ENCODE measurements at regions not wholly inside any gene's neighbourhood (a gene's known extent, or its start where the extent isn't known, plus 50 kb on each side); places are given as distances from the start of the nearest gene placed in this dataset.

GRCh38 chr2:173855661-173856060 lies 109.5 kb downstream of the SP3 start:
- TF ChIP-seq BACH2 (CRISPR knock-in tag; IDR thresholded peaks at IDR 0.05; ENCODE audit: borderline replicate concordance) (no peak), TOX (CRISPR knock-in tag; IDR thresholded peaks at IDR 0.05; ENCODE audit: borderline replicate concordance) (no peak), ARNTL (CRISPR knock-in tag; IDR thresholded peaks at IDR 0.05; ENCODE audit: borderline replicate concordance, low read depth) (no peak), SNAI2 (CRISPR knock-in tag; IDR thresholded peaks at IDR 0.05) (no peak), PATZ1 (CRISPR knock-in tag; IDR thresholded peaks at IDR 0.05; ENCODE audit: borderline replicate concordance) (no peak), RARB (CRISPR knock-in tag; IDR thresholded peaks at IDR 0.05) (no peak), ZC3H10 (CRISPR knock-in tag; IDR thresholded peaks at IDR 0.05) (no peak), ZNF8 (CRISPR knock-in tag; IDR thresholded peaks at IDR 0.05) (no peak), ZNF70 (CRISPR knock-in tag; IDR thresholded peaks at IDR 0.05) (no peak), OSR1 (CRISPR knock-in tag; IDR thresholded peaks at IDR 0.05) (no peak), POU6F1 (CRISPR knock-in tag; IDR thresholded peaks at IDR 0.05; ENCODE audit: borderline replicate concordance, low read depth) (no peak)

All from SK-N-SH treated with all-trans-retinoic acid at 6 μM for 48 hours (cell line).